Prostate gland (tissue), 2 donors: ENCODE measurements at regions not wholly inside any gene's neighbourhood (a gene's known extent, or its start where the extent isn't known, plus 50 kb on each side); places are given as distances from the start of the nearest gene placed in this dataset.

Source experiments
- CTCF ChIP-seq, 4 experiments: fragments of 200-600 bp in 2 of 4; fragments of 450-650 bp in 2 of 4; sonication (generic) in 2 of 4; IDR thresholded peaks; 1 replicate in 3 of 4; 2 replicates in 1 of 4; pipeline ENCODE4 v1.5.1; 2016 to 2019; ENCODE audit warnings: antibody characterized with exemption in 4 of 4, mild to moderate bottlenecking in 2 of 4, moderate library complexity in 2 of 4
- POLR2A ChIP-seq: fragments of 450-650 bp; IDR thresholded peaks from one replicate; pipeline ENCODE4 v1.6.1; 2016; ENCODE audit warnings: antibody characterized with exemption, mild to moderate bottlenecking
- POLR2AphosphoS5 ChIP-seq: sonication (generic); formaldehyde crosslinking; IDR thresholded peaks from one replicate; pipeline ENCODE4 v1.6.1; 2017; ENCODE audit warnings: antibody characterized with exemption

- TF ChIP-seq CTCF (IDR thresholded peaks at IDR 0.05), result no peak
- TF ChIP-seq POLR2AphosphoS5, result peak; percentile 76
- TF ChIP-seq POLR2A, result no peak
These were observed 460.7 kb downstream of the MTX2 start for GRCh38 chr2:176729706-176730569.
